Spinal cord (tissue), 9 donors: ENCODE measurements at regions not wholly inside any gene's neighbourhood (a gene's known extent, or its start where the extent isn't known, plus 50 kb on each side); places are given as distances from the start of the nearest gene placed in this dataset.
A peak's percentile ranks its signal among the peaks of the same experiment; 100 is the strongest.

Experiments
- DNase-seq, 6 donors: peaks; one replicate each; pipeline versions ENCODE4 v3.0.0 to v3.0.0-alpha.2; 2013 to 2015; ENCODE audit warnings: low spot score in 6 of 6, low read depth in 4 of 6
- H3K27ac ChIP-seq: one replicate; pipeline ENCODE4 v1.5.1; 2013; ENCODE audit warnings: low read depth, low read length, control low read depth
- H3K27me3 ChIP-seq: one replicate; pipeline ENCODE4 v1.6.1; 2013; ENCODE audit warnings: low read length; ENCODE audit not compliant: control insufficient read depth, insufficient read depth
- H3K36me3 ChIP-seq: one replicate; pipeline ENCODE4 v1.6.1; 2013; ENCODE audit warnings: low read length; ENCODE audit not compliant: control insufficient read depth, insufficient read depth
- H3K4me1 ChIP-seq: one replicate; pipeline ENCODE4 v1.6.1; 2013; ENCODE audit warnings: low read length; ENCODE audit not compliant: control insufficient read depth, insufficient read depth
- H3K4me3 ChIP-seq: one replicate; pipeline ENCODE4 v1.5.1; 2013; ENCODE audit warnings: low read depth, low read length, control low read depth
- H3K9me3 ChIP-seq: one replicate; pipeline ENCODE4 v1.6.1; 2013; ENCODE audit warnings: low read length; ENCODE audit not compliant: control insufficient read depth, insufficient read depth
- WGBS: methylation state at CpG from one replicate; pipeline ENCODE4 v1.1.5; 2013; ENCODE audit warnings: missing lambda C conversion rate; ENCODE audit not compliant: insufficient coverage; 5-methylcytosine and 5-hydroxymethylcytosine counted together
- donor health status: healthy.

DNA sequence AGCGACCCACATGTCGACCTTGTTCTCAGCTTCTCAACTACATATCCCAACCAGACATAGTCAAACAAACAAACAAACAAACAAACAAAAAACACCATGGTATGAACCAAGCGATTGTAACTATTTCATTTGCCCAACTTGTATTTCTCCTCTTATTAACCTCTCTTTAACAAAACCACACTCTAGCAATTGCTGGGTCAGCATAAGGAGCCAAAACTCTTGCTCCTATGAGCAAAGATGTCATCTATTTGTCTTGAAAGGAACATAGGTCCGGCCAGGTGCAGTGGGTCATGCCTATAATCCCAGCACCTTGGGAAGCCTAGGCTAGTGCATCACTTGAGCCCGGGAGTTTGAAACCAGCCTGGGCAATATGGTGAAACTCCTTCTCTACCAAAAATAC is 145.6 kb downstream of the WT1 start:
- Histone ChIP-seq H3K4me3 (no peak overlapping the region), H3K27me3 (no peaks in the 10 kb centered on the region), H3K27ac (no peak overlapping the region), H3K4me1 (no peaks in the 10 kb centered on the region), H3K36me3 (no peaks in the 10 kb centered on the region), H3K9me3 (no peaks in the 10 kb centered on the region)
- 93% methylated on average over 2 of the region's 5 CpGs for WGBS
- DNase-seq: no peak

DNA sequence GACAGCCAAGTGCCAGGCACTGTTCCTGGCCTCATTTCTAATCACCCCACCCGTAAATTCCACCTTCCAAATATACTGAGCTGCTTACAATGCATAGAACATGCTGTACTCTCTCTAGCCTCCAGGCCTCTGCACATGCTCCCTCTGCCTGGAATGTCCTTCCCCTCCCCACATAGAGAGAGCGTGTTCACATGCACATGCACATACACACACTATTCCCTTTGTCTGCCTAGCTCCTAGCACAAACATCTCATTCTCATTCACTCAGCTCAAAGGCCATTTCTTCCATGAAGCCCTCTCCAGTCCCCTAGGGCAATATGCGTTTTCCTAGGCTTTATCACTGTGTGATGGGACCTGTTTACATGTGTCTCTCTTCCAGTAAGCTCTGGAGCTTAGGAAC is 144.6 kb downstream of the WT1 start:
- H3K9me3 ChIP-seq: no peaks in the 10 kb centered on the region
- no peaks in the 10 kb centered on the region for H3K4me1 ChIP-seq
- DNase-seq: peak in 1 of 6 donors; percentile 76
- H3K27ac ChIP-seq: peak overlapping the region; percentile 76
- H3K36me3 ChIP-seq: no peaks in the 10 kb centered on the region
- H3K4me3 ChIP-seq: no peak overlapping the region
- no peaks in the 10 kb centered on the region for H3K27me3 ChIP-seq
- WGBS: 56% methylated on average over 3 of the region's 3 CpGs

- no peaks in the 10 kb centered on the region for H3K36me3 ChIP-seq
- H3K9me3 ChIP-seq: no peaks in the 10 kb centered on the region
- no peak overlapping the region for H3K27ac ChIP-seq
- DNase-seq: peak; percentile 22 to 93 (median 38)
- H3K4me1 ChIP-seq: no peaks in the 10 kb centered on the region
- no peaks in the 10 kb centered on the region for H3K27me3 ChIP-seq
- no peak overlapping the region for H3K4me3 ChIP-seq
- no CpG with 5 or more reads among the region's 4 CpGs for WGBS
Measured at GRCh38 chr11:32297611-32298011, 137.7 kb downstream of the WT1 start.

DNA sequence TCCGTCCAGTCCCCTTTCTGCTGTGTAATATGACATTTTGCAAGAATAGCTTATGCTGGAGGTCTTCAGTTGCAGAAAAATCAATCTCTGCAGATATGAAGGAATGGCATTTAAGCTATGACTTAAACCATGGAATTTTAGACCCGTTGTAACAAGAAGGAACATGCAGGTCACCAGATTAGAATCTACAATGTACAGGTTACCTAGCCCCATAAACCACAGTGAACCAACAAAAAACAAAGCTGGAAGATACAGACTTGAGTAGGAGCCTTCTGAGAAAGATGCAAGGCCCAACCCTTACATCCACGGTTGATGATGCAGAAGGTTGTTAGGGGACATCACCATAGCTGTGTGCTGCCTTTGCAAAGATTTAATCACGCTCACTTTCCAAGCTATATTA is 132.5 kb downstream of the WT1 start:
- Histone ChIP-seq H3K4me3 (no peak overlapping the region), H3K36me3 (no peaks in the 10 kb centered on the region), H3K27ac (no peak overlapping the region), H3K9me3 (no peaks in the 10 kb centered on the region), H3K27me3 (no peaks in the 10 kb centered on the region), H3K4me1 (no peaks in the 10 kb centered on the region)
- 100% methylated on average over 3 of the region's 4 CpGs for WGBS
- no peak for DNase-seq

DNA sequence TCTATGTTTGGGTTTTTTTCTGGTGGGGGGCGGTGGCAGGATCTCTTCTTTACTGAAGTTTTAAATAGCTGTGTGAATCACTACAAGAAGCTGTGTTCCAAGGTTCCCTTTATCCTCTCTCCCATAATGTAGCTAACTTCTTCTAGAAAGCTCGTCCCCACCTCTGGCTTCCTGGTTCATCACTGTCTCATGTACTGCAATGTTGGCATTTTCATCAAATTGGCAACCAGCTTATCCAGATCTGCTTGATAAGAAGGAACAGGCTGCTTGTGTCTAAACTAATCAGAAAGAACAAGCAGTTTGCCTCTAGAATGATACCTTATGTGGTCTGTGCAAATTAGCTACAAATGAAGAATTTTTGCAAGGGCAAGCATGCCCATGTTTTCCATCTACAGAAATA is 130.8 kb downstream of the WT1 start:
- H3K27ac ChIP-seq: no peak overlapping the region
- H3K4me1 ChIP-seq: no peaks in the 10 kb centered on the region
- no peak overlapping the region for H3K4me3 ChIP-seq
- H3K27me3 ChIP-seq: no peaks in the 10 kb centered on the region
- H3K36me3 ChIP-seq: no peaks in the 10 kb centered on the region
- DNase-seq: no peak
- H3K9me3 ChIP-seq: no peaks in the 10 kb centered on the region
- 100% methylated on average over 1 of the region's 2 CpGs for WGBS

GRCh38 chr11:32305460-32305859 is 129.9 kb downstream of the WT1 start:
- H3K9me3 ChIP-seq: no peaks in the 10 kb centered on the region
- no peak overlapping the region for H3K27ac ChIP-seq
- WGBS: 80% methylated on average over 2 of the region's 4 CpGs
- no peaks in the 10 kb centered on the region for H3K27me3 ChIP-seq
- H3K36me3 ChIP-seq: no peaks in the 10 kb centered on the region
- H3K4me3 ChIP-seq: no peak overlapping the region
- no peak for DNase-seq
- no peaks in the 10 kb centered on the region for H3K4me1 ChIP-seq

DNA sequence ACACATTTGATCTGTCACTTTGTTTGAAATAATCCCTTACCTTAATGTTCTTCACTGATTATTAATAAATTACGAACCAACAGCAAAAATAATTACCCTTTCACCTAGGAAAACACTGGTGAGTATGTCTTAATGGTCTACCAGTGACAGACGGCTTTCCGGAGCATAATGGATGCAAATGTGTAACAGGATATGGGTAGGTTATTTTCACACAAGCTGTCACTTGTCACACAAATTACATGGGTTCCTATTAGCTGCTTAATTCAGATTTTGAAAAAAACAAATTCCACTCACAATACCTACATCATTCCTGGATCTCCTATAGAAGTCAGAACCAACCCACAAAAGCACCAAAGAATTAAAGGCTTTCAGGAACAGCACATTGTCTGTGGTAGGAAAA is 127.9 kb downstream of the WT1 start:
- DNase-seq: peak in 1 of 6 donors; percentile 11
- Histone ChIP-seq H3K27me3 (no peaks in the 10 kb centered on the region), H3K4me1 (no peaks in the 10 kb centered on the region), H3K27ac (no peak overlapping the region), H3K36me3 (no peaks in the 10 kb centered on the region), H3K9me3 (no peaks in the 10 kb centered on the region), H3K4me3 (no peak overlapping the region)
- whole genome bisulfite sequencing: no CpG with 5 or more reads among the region's 3 CpGs

DNA sequence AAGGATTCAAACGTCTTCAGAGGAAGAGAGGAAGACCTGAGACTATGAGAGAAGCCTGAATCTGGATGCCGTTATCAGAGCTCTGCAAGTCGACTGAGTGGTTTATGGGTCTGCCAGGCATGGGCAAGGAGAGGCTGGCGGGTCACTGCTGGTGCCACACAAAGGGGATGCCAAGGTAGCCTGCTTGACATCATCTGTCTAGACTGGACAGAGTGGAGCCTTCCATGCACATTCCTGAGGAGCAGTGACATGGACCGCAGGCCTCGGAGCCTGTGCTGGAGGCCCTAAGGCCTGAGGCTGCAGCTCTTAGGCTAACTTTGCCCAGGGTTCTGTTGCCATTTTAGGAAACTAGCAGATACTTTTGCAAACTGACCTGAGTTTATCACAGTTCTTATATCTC is 127.4 kb downstream of the WT1 start:
- H3K9me3 ChIP-seq: no peaks in the 10 kb centered on the region
- no peak overlapping the region for H3K4me3 ChIP-seq
- 88% methylated on average over 6 of the region's 6 CpGs for WGBS
- H3K27me3 ChIP-seq: no peaks in the 10 kb centered on the region
- no peak overlapping the region for H3K27ac ChIP-seq
- no peak for DNase-seq
- H3K4me1 ChIP-seq: no peaks in the 10 kb centered on the region
- H3K36me3 ChIP-seq: no peaks in the 10 kb centered on the region

DNA sequence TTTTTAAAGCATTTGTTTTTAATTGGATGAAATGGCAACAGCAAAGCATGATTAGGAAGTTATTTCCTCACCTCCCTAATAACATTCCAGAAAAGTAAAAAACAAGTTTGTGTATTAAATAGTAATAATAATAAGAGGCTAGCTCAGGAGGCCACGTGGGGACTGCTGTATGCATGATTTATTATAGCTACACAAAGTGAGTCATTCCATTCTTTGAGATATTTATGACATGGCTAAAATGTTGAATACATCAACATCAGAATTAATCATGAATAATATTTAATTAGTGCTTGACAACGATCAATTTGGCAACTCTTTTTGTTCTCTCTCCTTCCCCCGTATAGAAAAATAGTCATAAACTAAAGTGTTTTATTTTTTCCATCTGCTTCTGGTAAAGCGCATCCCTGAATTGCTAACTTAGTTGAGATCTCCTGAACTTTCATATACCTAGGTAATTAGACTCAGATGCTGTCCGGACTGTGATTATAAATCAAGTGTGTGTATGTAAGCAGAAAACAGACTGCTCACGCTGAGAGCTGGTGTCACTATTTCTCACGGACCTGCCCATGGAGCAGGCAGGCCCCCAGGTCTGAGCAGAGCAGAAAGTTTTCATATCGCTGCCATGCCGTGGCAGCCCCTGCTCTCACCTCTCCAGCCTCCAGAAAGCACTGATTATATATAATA is 125.7 kb downstream of the WT1 start:
- no peak for DNase-seq
- no peaks in the 10 kb centered on the region for H3K4me1 ChIP-seq
- no peak overlapping the region for H3K27ac ChIP-seq
- H3K36me3 ChIP-seq: no peaks in the 10 kb centered on the region
- H3K4me3 ChIP-seq: no peak overlapping the region
- no CpG with 5 or more reads among the region's 9 CpGs for WGBS
- H3K9me3 ChIP-seq: no peaks in the 10 kb centered on the region
- H3K27me3 ChIP-seq: no peaks in the 10 kb centered on the region

GRCh38 chr11:32310214-32310601 is 125.1 kb downstream of the WT1 start:
- Histone ChIP-seq H3K4me3 (no peak overlapping the region), H3K27me3 (no peaks in the 10 kb centered on the region), H3K27ac (no peak overlapping the region), H3K9me3 (no peaks in the 10 kb centered on the region), H3K4me1 (no peaks in the 10 kb centered on the region), H3K36me3 (no peaks in the 10 kb centered on the region)
- 22% methylated on average over 3 of the region's 6 CpGs for WGBS
- DNase-seq: peak in 3 of 6 donors; percentile 26 to 72 (median 55)
